ENCODE measurements at regions not wholly inside any gene's neighbourhood (a gene's known extent, or its start where the extent isn't known, plus 50 kb on each side); places are given as distances from the start of the nearest gene placed in this dataset.
"Not testable (repeated sequence)": the region's sequence is repeated elsewhere in the genome, so short reads cannot be mapped to it uniquely, and the experiment has no call there.

DNA sequence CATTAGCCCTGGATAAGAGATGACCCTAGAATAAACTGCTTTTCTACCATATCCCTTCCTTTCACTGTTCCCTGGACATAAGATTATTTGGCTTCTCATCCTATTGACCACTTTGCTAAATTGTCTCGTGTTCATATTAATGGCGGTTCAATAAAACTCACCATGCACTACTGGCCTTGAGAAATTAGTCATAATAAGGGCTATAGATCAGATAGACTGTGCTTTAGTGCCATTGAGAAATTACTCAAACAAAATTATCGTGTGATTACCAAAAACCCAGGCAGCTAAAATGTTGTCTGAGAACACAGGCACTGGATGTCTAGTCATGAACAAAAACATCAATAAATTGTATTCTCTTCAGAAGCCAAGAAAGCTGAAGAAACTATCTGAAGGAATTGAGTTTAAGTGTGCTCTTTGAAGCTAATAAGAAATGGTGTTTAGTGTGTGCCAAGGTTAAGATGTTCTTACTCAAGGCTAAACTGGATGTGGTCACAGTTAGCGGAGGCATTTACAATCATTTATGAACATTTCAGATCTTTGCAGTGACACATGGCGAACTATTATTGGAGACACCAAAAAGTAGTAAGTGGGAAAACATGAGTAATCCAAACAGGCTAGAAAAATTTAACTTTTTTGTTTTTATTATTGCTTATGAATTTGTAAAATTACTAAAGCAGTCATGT is 460.4 kb upstream of the RORB start:
- no peak for DNase-seq

DNA sequence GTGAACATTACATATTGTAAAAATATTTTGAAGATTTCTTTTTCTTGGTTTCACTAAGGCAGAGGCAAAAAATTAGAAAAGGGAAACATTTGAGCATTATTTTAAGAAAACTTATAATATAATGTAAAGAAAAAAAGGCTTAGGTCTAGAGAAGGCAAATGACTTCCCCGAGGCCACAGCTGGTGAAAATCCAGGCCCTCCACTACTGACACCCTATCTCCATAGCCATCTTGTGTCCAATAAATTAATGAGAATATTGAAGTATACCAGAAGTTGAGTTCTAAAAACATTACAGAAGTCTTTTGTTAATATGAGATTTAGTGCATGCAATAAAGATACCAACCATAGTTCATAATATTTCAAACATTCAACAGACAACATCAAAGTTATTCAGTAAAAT is 459.9 kb upstream of the RORB start:
- no peak for DNase-seq

DNA sequence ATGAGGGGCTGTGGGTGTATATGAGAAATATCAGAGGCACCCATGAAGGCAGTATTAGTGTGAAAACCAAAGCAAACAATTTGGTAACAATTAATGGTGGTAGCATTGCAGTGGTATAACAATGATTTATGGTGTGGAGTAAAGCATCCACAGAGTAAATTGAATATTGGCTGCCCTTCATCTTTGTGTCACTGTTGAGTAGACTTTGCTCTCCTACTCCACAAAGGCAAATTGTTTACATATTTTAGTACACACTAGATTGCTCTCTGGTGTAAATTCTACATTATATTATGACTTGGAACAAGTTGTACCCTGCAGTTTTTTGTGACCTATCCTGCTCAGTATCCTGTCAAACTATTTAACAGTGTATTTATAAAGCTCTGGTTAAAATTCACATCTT is 455.5 kb upstream of the RORB start:
- no peak for DNase-seq

DNA sequence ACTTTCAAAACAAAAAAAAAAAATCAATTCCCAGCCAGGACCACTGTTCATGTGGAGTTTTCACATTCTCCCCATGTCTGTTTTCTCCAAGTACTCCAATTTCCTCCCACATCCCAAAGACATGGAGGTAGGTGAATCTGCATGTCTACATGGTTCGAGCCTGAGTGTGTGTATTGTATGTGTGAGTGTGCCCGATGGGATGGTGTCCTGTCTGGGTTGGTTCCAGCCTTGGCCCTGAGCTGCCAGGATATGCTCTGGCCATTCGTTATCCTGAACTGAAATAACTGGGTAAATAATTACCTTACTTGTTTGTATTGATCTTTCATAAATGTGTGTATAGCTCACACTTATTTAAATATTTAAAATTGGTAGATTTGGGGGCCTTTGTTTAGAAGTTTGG is 452.3 kb upstream of the RORB start:
- no peak for DNase-seq

DNA sequence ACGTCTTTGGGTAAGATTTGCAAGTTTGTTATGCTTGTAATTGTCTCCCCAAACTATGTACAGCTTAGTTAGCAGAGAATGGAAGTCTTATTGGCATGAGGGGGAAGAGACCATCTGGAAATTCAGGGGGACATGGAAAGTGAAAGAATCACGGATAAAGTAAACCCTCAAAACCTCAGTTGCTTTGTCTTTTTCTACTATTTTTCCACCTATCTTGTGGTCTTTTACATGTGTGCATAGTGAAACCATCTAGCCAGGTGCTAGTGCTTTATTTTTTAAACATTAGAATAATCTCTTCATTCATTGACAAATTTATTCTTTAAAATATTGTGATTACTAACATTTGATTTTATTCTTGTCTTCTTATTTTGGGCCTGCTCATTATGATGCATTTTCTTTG is 441.1 kb upstream of the RORB start:
- DNase-seq: no peak

DNA sequence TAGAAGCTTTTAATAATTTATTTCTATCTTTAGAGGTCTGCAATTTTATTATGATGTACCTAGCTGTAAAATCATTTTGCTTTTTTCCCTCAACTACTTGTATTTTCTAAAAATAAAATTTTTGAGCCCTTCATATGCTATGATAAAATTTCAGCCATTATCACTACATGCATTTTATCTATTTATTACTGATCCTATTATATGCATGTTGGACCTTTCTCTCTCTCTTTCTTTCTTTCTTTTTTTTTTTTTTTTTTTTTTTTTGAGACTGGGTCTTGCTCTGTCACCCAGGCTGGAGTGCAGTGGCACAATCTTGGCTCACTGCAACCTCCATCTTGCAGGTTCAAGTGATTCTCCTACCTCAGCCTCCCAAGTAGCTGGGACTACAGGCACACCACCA is 440.1 kb upstream of the RORB start:
- not testable (repeated sequence) for DNase-seq

DNA sequence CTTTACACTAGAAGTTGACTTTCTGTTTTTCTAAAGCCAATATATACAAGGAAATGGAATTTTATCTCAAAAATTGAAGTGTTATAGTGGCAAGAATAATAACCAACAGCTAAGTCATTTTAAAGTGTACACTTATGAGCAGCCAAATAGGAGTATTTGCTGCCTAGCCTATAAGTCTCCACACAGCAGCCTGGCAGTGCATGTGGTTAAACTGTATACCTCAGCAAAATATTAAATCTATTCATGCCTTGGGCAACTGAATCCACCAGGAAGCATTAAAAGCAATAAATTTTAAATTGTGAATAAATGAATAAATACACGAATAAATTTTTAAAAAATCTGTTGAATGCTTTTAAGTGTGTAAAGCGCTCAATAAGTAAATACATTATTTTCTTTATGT is 432.4 kb upstream of the RORB start:
- no peak for DNase-seq

DNA sequence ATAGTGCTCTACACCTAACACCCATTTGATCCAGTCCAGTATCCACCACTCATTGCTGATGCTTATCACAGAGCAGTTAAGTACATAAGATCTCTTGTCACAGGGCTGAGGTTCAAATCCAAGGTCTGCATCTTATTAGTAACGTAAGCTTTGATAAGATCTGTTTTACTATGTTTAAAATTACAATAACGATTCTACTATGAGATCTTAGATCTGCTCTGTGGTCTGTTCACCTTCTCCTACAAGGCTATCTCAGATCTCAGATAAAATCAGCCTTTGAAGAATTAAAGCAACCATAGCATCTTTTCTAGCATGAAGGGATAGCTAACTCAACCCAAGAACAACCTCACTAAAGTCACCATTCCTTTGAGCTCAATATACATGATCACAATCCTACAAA is 431.0 kb upstream of the RORB start:
- DNase-seq: no peak

DNA sequence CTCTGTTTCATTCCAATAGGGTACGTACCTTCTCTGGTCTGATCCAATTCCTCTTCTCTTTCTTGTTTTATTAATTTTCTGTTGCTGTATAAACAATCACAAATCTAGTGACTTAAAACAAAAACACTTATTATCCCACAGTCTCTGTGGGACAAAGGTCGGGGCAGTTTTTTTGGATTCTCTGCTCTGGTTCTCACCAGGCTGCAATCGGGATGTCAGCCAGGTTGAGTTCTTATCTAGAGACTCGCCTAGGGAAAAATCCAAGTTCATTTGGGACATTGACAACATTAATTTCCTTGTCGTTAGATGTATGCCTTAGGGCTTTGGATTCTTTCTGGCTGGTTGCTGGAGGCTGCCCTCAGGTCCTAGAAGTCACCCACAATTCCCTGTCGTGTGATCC is 430.5 kb upstream of the RORB start:
- DNase-seq: no peak

DNA sequence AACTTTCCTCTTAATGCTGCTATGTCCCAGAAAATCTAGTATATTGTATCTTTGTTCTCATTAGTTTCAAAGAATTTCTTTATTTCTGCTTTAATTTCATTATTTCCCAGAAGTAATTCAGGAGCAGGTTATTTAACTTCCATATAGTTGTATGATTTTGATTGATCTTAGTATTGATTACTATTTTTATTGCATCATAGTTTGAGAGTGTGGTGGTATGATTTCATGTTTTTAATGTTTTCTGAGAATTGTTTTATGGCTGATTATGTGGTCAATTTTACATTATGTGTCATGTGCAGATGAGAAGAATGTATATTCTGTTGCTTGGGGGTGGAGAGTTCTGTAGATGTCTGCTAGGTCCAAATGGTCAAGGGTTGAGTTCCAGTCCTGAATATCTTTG is 425.6 kb upstream of the RORB start:
- DNase-seq: no peak

DNA sequence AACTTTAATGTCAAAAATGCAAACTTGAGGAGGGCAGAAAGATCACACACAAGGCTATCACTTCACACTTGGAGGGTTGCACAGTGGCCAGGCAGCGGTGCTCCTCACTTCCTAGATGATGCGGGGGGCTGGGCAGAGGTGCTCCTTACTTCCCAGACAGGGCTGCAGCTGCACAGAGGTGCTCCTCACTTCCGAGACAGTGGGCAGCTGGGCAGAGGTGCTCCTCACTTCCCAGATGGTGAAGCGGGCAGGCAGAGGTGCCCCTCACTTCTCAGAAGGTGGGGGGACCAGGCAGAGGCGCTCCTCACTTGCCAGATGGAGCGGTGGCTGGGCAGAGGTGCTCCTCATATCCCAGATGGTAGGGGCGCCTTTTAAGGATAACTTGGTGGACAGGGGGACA is 423.2 kb upstream of the RORB start:
- DNase-seq: no peak

DNA sequence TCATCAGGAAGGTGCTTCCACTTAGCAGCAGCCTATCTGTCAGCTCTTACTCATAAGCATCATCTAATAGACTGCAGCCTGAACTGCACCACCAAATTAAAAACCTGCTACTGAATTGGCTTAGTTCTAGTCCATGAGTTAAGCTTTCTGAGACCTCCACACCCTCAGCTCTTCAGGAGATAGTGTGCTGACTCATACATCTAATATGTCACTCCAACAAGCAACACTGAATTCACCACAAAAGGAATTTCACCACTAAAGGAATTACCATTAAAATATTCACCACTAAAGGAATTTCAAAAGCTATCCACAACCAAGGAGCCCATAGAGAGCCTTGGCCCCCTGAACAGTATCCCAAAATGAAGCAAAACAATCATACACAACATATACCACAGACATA is 418.5 kb upstream of the RORB start:
- DNase-seq: no peak

DNA sequence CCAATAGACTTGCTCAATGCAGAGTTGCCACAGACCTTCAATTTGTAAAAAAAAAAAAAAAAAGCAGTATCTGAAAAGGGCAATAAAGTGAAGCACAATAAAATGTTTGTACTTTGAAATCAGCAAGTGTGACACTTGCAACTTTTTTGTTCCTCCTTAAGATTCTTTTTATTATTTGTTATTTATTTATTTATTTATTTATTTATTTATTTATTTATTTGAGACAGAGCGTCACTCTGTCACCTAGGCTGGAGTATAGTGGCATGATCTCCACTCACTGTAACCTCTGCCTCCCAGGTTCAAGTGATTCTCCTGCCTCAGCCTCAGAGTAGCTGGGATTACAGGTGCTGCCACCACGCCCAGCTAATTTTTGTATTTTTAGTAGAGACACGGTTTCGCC is 416.5 kb upstream of the RORB start:
- not testable (repeated sequence) for DNase-seq

DNA sequence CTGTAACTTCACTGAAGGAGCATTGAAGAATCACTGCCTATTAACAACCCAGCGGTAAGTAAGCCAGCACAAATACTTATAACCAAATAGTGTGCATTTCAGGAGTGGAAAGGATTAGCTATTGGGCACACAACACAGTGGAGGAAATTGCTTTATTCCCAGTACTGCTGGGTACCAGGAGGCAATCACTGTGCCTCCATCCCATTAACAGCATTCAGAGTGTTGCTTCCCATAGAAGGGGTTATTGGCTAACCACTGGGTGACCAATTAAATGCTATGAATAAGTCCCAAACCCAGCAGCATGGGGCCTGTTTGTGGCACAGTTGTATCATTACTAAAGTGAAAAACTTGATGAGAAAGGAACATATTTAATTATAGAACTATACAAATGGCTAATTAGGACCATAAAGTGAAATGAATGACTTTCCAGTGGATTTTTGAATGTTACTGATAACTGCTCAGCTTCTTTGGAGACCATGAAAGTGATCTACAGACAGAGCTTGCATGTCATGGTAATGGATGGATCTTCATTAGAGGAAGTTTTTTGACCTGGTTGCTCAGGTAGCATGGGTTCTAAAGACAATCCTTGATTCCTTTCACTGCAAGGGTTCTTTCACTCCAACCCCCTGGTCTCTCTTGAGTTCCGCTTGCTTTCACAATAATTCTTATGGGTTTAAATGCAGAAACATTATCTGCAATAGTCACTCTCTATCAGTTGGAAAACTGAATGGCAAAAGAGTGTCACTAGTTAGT is 413.3 kb upstream of the RORB start:
- no peak for DNase-seq

DNA sequence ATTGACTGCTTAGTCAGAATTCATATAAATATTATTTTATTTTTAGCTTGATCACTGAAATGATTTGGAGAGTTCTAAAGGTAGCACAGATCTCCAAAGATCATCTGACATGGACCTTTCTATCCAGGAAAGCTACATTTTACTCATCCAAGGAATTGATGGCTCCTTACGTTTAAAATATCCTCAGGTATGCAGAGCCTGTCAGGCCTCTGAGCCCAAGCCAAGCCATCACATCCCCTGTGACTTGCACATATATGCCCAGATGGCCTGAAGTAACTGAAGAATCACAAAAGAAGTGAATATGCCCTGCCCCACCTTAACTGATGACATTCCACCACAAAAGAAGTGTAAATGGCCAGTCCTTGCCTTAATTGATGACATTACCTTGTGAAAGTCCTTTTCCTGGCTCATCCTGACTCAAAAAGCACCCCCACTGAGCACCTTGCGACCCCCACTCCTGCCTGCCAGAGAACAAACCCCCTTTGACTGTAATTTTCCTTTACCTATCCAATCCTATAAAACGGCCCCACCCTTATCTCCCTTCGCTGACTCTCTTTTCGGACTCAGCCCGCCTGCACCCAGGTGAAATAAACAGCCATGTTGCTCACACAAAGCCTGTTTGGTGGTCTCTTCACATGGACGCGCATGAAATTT is 411.6 kb upstream of the RORB start:
- DNase-seq: not testable (repeated sequence)

DNA sequence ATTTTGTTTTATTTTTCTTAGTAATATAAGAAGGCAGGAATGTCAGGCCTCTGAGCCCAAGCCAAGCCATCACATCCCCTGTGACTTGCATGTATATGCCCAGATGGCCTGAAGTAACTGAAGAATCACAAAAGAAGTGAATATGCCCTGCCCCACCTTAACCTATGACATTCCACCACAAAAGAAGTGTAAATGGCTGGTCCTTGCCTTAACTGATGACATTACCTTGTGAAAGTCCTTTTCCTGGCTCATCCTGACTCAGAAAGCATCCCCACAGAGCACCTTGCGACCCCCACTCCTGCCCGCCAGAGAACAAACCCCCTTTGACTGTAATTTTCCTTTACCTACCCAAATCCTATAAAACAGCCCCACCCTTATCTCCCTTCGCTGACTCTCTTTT is 406.2 kb upstream of the RORB start:
- not testable (repeated sequence) for DNase-seq

DNA sequence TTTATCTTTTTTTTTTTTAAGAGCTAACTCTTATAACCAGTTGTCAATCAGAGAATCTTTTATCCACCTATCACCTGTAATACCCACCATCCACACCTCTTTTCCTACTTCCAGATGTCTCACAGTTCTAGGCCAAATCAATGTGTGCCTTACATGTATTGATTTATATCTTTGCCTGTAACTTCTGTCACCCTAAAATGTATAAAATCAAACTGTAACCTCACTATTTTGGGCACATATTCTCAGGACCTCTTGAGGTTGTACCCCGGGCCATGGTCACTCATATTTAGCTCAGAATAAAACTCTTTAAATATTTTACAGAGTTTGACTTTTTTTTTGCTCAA is 404.7 kb upstream of the RORB start:
- no peak for DNase-seq

DNA sequence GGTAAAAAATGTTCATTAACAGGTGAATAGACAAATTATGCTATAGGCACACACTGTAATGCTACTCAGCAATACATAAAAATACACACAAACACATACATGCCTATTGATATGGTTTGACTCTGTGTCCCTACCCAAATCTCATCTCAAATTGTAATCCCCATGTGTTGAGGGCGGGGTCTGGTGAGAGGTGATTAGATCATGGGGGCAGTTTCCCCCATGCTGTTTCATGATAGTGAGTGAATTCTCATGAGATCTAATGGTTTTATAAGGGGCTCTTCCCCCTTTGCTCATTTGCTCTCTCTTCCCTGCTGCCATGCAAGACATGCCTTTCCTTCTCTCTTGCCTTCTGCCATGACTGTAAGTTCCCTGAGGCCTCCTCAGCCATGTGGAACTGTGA is 403.1 kb upstream of the RORB start:
- DNase-seq: not testable (repeated sequence)

DNA sequence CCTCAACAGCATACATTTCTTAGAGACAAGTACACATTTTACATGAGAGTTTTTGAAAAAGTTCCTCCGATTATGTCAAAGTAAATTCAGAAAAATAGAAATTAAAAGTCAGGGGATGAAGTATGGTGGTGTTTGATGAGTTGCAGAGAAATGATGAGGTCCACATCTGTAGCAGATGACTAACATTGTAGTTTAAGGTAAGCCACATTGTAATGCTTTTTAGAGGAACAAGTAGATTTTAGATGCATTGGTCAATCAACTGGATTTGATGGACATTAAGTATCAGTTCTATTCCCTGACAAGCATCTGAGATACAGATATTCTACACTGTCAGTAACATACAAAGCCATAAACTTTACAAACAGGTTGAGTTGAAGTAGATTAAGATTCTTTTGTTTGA is 402.4 kb upstream of the RORB start:
- no peak for DNase-seq

DNA sequence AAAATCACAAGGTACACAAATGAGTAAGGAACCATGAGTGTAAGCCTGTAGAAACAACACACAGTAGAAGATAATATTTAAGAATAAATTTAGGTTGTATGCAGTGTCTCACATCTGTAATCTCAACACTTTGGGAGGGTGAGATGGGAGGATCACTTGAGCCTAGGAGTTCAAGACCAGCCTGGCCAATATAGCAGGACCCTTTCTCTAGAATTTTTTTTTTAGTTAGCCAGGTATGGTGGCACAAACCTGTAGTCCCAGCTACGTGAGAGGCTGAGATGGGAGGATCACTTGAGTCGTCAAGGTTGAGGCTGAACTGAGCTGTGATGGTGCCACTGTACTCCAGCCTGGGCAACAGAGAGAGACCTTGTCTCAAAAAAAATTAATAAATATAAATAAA is 401.2 kb upstream of the RORB start:
- no peak for DNase-seq

DNA sequence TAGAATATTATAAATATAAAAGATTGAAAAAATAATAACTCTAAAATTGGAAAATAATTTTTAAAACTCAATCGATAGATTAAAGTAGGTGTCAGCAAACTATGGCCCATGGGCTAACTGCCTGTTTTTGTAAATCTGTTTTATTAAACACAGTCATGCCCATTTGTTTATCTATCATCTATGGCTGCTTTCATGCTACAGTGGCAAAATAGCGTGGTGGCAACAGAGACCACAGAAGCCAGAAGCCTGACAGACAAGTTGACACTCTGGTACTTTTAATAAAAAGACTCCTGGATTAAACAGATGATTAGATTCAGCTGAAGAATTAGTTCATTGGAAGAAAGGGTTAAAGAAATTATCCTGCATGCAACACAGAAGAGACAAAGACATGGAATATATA is 400.7 kb upstream of the RORB start:
- no peak for DNase-seq

DNA sequence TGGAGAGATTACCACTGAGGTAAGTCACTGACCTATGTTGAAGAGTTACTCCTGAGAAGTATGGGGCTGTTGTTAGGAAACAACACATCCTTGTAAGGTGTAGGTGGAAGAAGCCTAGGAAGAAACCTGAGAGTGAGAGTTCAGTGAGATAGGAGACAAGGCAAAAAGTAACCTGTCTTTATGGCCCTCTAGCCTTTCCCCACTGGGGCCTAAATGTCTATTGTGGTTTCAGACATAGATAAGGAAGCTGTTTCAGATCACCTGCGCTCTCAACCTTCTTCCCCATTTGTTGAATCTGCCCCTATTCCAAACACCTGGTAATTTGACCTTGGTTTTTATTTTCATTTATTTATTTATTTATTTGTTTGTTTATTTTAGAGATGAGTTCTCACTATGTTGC is 397.1 kb upstream of the RORB start:
- DNase-seq: no peak

DNA sequence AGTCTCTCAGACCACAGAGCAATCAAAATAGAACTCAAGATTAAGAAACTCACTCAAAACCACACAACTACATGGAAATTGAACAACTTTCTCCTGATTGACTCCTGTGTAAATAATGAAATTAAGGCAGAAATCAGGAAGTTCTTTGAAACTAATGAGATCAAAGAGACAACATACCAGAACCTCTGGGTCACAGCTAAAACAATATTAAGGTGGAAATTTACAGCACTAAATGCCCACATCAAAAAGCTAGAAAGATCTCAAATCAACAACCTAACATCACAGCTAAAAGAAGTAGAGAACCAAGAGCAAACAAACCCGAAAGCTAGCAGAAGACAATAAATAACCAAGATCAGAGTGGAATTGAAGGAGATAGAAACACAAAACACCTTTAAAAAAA is 395.0 kb upstream of the RORB start:
- DNase-seq: not testable (repeated sequence)

DNA sequence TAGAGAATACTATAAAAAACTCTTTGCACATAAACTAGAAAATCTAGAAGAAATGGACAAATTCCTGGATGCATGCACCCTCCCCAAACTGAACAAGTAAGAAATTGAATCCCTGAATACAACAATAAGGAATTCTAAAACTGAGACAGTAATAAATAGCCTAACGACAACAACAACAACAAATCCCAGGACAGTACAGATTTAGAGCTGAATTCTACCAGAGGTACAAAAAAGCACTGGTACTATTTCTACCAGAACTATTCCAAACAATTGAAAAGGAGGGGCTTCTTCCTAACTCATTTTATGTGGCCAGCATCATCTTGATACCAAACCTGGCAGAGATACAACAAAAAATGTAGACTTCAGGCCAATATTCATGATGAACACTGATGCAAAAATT is 394.4 kb upstream of the RORB start:
- DNase-seq: no peak

DNA sequence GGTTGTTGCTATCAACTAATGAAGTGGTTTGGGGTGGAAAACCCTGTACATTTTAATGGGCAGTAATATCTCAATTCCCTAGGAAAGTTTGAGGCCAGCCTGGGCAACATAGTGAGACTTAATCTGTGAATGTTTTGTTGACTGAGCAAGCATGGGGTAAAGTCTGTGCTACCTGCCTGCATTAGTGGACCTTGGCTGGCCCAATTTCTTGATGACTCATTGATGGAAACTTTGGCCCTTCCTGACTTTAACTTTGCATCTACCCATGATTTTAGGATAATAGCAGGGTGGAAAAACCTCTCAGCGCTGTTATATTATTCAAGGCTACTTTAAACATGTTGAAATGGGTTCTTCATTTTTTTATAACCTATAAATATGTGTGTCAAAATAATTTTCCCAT is 389.4 kb upstream of the RORB start:
- DNase-seq: no peak
